Stomach smooth muscle (tissue), 2 donors: ENCODE measurements at regions not wholly inside any gene's neighbourhood (a gene's known extent, or its start where the extent isn't known, plus 50 kb on each side); places are given as distances from the start of the nearest gene placed in this dataset.

Experiments
- H3K27ac ChIP-seq: one replicate; pipeline ENCODE4 v1.7.0; 2013; ENCODE audit warnings: mild to moderate bottlenecking, low read length, inconsistent platforms
- H3K27me3 ChIP-seq, 2 donors: one replicate each; pipeline ENCODE4 v1.7.0; 2013; ENCODE audit warnings: low read length in 2 of 2; ENCODE audit not compliant: insufficient read depth in 2 of 2, control insufficient read depth in 1 of 2
- H3K36me3 ChIP-seq, 2 donors: one replicate each; pipeline ENCODE4 v1.7.0; 2013; ENCODE audit warnings: low read length in 2 of 2; ENCODE audit not compliant: control insufficient read depth in 2 of 2, insufficient read depth in 2 of 2
- H3K4me1 ChIP-seq: one replicate; pipeline ENCODE4 v1.7.0; 2013; ENCODE audit warnings: low read length; ENCODE audit not compliant: control insufficient read depth, insufficient read depth
- H3K4me3 ChIP-seq, 2 donors: one replicate each; pipeline ENCODE4 v1.7.0; 2013; ENCODE audit warnings: low read length in 2 of 2
- H3K9ac ChIP-seq, 2 donors: one replicate each; pipeline ENCODE4 v1.7.0; 2013; ENCODE audit warnings: low read length in 2 of 2, mild to moderate bottlenecking in 1 of 2
- H3K9me3 ChIP-seq, 2 donors: one replicate each; pipeline ENCODE4 v1.7.0; 2013; ENCODE audit warnings: low read length in 2 of 2; ENCODE audit not compliant: control insufficient read depth in 2 of 2
- donor health status: healthy.
- donor health status: Pancreatic carcinoma.

- Histone ChIP-seq H3K9ac (no peak overlapping the region), H3K4me3 (no peak overlapping the region), H3K4me1 (no peaks in the 10 kb centered on the region), H3K27me3 (no peaks in the 10 kb centered on the region), H3K27ac (no peak overlapping the region), H3K9me3 (peaks cover 0 to 3% of the 10 kb centered on the region in 2 donors), H3K36me3 (no peaks in the 10 kb centered on the region)
These were observed 192.0 kb upstream of the PABPC4L start for GRCh38 chr4:134393592-134393991.

GRCh38 chr4:134390319-134390718, 188.7 kb upstream of the PABPC4L start:
- H3K9me3 ChIP-seq, result no peaks in the 10 kb centered on the region
- H3K9ac ChIP-seq, result no peak overlapping the region
- H3K4me1 ChIP-seq, result no peaks in the 10 kb centered on the region
- no peak overlapping the region for H3K4me3 ChIP-seq
- H3K36me3 ChIP-seq, result no peaks in the 10 kb centered on the region
- no peaks in the 10 kb centered on the region for H3K27me3 ChIP-seq
- no peak overlapping the region for H3K27ac ChIP-seq

- Histone ChIP-seq H3K4me1 (no peaks in the 10 kb centered on the region), H3K27me3 (no peaks in the 10 kb centered on the region)
These were observed 186.8 kb upstream of the PABPC4L start for GRCh38 chr4:134388351-134388750.

GRCh38 chr4:134382478-134383227, 181.1 kb upstream of the PABPC4L start:
- Histone ChIP-seq H3K27me3 (no peaks in the 10 kb centered on the region), H3K9ac (no peak overlapping the region), H3K4me1 (no peaks in the 10 kb centered on the region), H3K4me3 (no peak overlapping the region), H3K9me3 (no peaks in the 10 kb centered on the region), H3K36me3 (no peaks in the 10 kb centered on the region), H3K27ac (no peak overlapping the region)

More at GRCh38 chr4:134388351-134388750, 186.8 kb upstream of the PABPC4L start:
- Histone ChIP-seq H3K27ac (no peak overlapping the region), H3K36me3 (no peaks in the 10 kb centered on the region), H3K4me3 (no peak overlapping the region), H3K9me3 (no peaks in the 10 kb centered on the region), H3K9ac (no peak overlapping the region)

GRCh38 chr4:134375775-134376174, 174.2 kb upstream of the PABPC4L start:
- Histone ChIP-seq H3K27me3 (no peaks in the 10 kb centered on the region), H3K9ac (no peak overlapping the region), H3K27ac (no peak overlapping the region), H3K36me3 (no peaks in the 10 kb centered on the region), H3K4me3 (no peak overlapping the region), H3K9me3 (no peaks in the 10 kb centered on the region), H3K4me1 (no peaks in the 10 kb centered on the region)

GRCh38 chr4:134365852-134366251, 164.3 kb upstream of the PABPC4L start:
- no peak overlapping the region for H3K4me3 ChIP-seq
- no peaks in the 10 kb centered on the region for H3K27me3 ChIP-seq
- H3K4me1 ChIP-seq, result no peaks in the 10 kb centered on the region
- no peak overlapping the region for H3K9ac ChIP-seq
- no peaks in the 10 kb centered on the region for H3K9me3 ChIP-seq
- H3K36me3 ChIP-seq, result no peaks in the 10 kb centered on the region
- no peak overlapping the region for H3K27ac ChIP-seq

GRCh38 chr4:134364928-134365327, 163.3 kb upstream of the PABPC4L start:
- no peaks in the 10 kb centered on the region for H3K27me3 ChIP-seq
- no peak overlapping the region for H3K9ac ChIP-seq
- no peak overlapping the region for H3K4me3 ChIP-seq
- H3K27ac ChIP-seq, result no peak overlapping the region
- no peaks in the 10 kb centered on the region for H3K4me1 ChIP-seq
- no peaks in the 10 kb centered on the region for H3K36me3 ChIP-seq
- no peaks in the 10 kb centered on the region for H3K9me3 ChIP-seq

GRCh38 chr4:134345244-134345643, 143.7 kb upstream of the PABPC4L start:
- Histone ChIP-seq H3K9me3 (no peaks in the 10 kb centered on the region), H3K36me3 (no peaks in the 10 kb centered on the region), H3K27ac (no peak overlapping the region)

GRCh38 chr4:134343656-134344055, 142.1 kb upstream of the PABPC4L start:
- Histone ChIP-seq H3K27ac (no peak overlapping the region), H3K4me3 (no peak overlapping the region), H3K36me3 (no peaks in the 10 kb centered on the region), H3K27me3 (no peaks in the 10 kb centered on the region), H3K9me3 (no peaks in the 10 kb centered on the region), H3K4me1 (no peaks in the 10 kb centered on the region), H3K9ac (no peak overlapping the region)

More at GRCh38 chr4:134345244-134345643, 143.7 kb upstream of the PABPC4L start:
- Histone ChIP-seq H3K4me1 (no peaks in the 10 kb centered on the region), H3K4me3 (no peak overlapping the region), H3K9ac (no peak overlapping the region), H3K27me3 (no peaks in the 10 kb centered on the region)

- no peaks in the 10 kb centered on the region for H3K4me1 ChIP-seq
- no peak overlapping the region for H3K9ac ChIP-seq
- H3K4me3 ChIP-seq, result no peak overlapping the region
- H3K27ac ChIP-seq, result no peak overlapping the region
- H3K27me3 ChIP-seq, result no peaks in the 10 kb centered on the region
- H3K9me3 ChIP-seq, result no peaks in the 10 kb centered on the region
- H3K36me3 ChIP-seq, result no peaks in the 10 kb centered on the region
These were observed 141.5 kb upstream of the PABPC4L start for GRCh38 chr4:134343081-134343480.

GRCh38 chr4:134337574-134337973, 136.0 kb upstream of the PABPC4L start:
- Histone ChIP-seq H3K4me3 (no peak overlapping the region), H3K9ac (no peak overlapping the region), H3K27me3 (no peaks in the 10 kb centered on the region), H3K36me3 (no peaks in the 10 kb centered on the region), H3K4me1 (no peaks in the 10 kb centered on the region), H3K9me3 (no peaks in the 10 kb centered on the region), H3K27ac (no peak overlapping the region)
